OCI-LY3 (cell line): ENCODE measurements at regions not wholly inside any gene's neighbourhood (a gene's known extent, or its start where the extent isn't known, plus 50 kb on each side); places are given as distances from the start of the nearest gene placed in this dataset.

ENCODE experiments used
- CTCF ChIP-seq: fragments of 200-600, 300-600 bp; sonication (generic); IDR thresholded peaks from 2 replicates; pipeline ENCODE4 v1.5.1; 2014; ENCODE audit warnings: antibody characterized with exemption, low read length, low read depth
- EZH2phosphoT487 ChIP-seq: fragments of 200-600 bp; shearing (Covaris generic); IDR thresholded peaks from 2 replicates; pipeline ENCODE4 v1.6.1; 2018; ENCODE audit warnings: antibody characterized with exemption, mixed run types, low read depth

- TF ChIP-seq CTCF (no peak), EZH2phosphoT487 (no peak)
These were observed 131.7 kb downstream of the PSMG1 start for GRCh38 chr21:39051588-39051949.
